AG04449 (cell line): ENCODE measurements at regions not wholly inside any gene's neighbourhood (a gene's known extent, or its start where the extent isn't known, plus 50 kb on each side); places are given as distances from the start of the nearest gene placed in this dataset.
"Not testable (repeated sequence)": the region's sequence is repeated elsewhere in the genome, so short reads cannot be mapped to it uniquely, and the experiment has no call there.

ENCODE experiments used
- CTCF ChIA-PET: fragments of 350-600 bp; formaldehyde crosslinking; extraction: SDS; loops from one replicate; lab custom pipeline; 2021; ENCODE audit warnings: antibody characterized with exemption; lab: Yijun Ruan, JAX
- POLR2A ChIA-PET: fragments of 400-600, 350-600 bp; formaldehyde crosslinking; extraction: SDS; loops from one replicate; lab custom pipeline; 2020; ENCODE audit warnings: antibody characterized with exemption, inconsistent platforms; lab: Yijun Ruan, JAX
- DNase-seq: peaks from one replicate; pipeline ENCODE4 v3.0.0-alpha.2; 2010; ENCODE audit warnings: low read depth, low spot score
- H3K4me3 ChIP-seq: 2 replicates; pipeline ENCODE4 v1.5.1; 2011; ENCODE audit warnings: low read depth, mild to moderate bottlenecking, control low read depth, low read length
- TF ChIP-seq, protein P1 (sequence below): IDR thresholded peaks from one replicate; pipeline ENCODE4 v1.5.1; 2011; ENCODE audit warnings: mild to moderate bottlenecking, moderate library complexity, low read length, control low read depth, inconsistent platforms; ENCODE audit not compliant: insufficient read depth; ENCODE audit errors: missing control alignments

DNA sequence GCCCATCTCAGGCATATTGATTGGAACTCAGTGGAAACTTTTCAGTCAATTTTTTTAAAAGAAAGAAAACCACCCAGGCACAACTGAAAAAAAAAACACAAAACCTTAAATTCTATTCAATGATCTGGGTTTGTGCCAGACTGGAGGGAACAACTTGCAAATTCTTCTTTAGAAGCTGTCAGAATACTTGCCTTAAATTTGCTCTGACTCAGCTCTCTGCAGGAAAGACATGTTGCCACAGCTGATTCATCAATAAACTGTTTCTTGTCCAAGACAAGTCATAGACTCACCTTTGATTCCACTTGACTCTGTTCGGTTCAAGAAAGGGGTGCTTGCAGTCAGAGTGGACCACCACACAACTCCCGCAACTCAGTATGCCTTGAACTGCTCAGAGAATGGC, 117.8 kb upstream of the F13A1 start:
- H3K4me3 ChIP-seq = no peak overlapping the region
- POLR2A ChIA-PET = no interaction called here

DNA sequence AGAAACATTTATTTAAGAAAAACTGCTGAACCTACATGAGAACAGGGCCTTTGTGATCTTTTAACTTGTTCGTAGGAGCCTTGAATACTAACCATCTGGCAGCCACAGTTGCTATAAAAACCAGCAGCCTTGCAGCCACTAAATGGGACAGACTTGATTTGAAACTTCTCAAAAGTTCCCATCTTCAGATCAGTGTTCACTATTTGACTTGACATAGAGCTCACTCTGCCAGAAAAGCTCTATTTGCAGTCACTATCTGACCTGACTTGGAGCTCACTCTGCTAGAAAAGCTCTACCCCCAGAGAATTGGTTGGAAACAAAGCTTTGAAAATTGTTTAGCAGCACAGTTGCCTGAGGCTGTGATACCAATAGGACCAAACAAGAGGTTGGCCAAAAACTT, 119.3 kb upstream of the F13A1 start:
- no peak overlapping the region for H3K4me3 ChIP-seq
- no peak for DNase-seq
- ChIA-PET POLR2A (no interaction called here), CTCF (no interaction called here)
- TF ChIP-seq, protein P1, sequence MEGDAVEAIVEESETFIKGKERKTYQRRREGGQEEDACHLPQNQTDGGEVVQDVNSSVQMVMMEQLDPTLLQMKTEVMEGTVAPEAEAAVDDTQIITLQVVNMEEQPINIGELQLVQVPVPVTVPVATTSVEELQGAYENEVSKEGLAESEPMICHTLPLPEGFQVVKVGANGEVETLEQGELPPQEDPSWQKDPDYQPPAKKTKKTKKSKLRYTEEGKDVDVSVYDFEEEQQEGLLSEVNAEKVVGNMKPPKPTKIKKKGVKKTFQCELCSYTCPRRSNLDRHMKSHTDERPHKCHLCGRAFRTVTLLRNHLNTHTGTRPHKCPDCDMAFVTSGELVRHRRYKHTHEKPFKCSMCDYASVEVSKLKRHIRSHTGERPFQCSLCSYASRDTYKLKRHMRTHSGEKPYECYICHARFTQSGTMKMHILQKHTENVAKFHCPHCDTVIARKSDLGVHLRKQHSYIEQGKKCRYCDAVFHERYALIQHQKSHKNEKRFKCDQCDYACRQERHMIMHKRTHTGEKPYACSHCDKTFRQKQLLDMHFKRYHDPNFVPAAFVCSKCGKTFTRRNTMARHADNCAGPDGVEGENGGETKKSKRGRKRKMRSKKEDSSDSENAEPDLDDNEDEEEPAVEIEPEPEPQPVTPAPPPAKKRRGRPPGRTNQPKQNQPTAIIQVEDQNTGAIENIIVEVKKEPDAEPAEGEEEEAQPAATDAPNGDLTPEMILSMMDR = no peak

More for the DNA sequence above, 117.8 kb upstream of the F13A1 start:
- no peak for DNase-seq
- CTCF ChIA-PET = no interaction called here
- TF ChIP-seq, protein P1 = no peak

DNA sequence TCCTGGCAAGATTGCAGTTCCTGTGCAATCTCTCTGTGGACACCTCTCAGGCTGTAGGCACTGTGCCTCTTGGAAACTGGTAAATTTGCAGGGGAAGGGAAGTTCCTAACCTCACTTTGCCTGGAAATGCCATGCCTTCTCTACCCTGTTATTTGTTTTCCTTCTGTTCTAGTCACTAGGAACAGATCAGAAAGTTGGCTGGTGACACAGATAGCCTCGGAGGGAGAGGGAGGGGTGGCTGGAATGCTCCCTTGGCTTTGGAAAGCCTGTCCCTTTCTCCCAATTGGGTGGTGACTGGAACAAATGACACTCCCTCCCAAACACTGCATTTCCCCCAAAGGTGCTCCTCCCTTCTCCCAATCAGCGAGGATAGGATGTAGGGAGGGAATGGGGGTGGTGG, 131.5 kb upstream of the F13A1 start:
- TF ChIP-seq, protein P1 = no peak
- no peak overlapping the region for H3K4me3 ChIP-seq
- ChIA-PET POLR2A (no interaction called here), CTCF (no interaction called here)
- no peak for DNase-seq

DNA sequence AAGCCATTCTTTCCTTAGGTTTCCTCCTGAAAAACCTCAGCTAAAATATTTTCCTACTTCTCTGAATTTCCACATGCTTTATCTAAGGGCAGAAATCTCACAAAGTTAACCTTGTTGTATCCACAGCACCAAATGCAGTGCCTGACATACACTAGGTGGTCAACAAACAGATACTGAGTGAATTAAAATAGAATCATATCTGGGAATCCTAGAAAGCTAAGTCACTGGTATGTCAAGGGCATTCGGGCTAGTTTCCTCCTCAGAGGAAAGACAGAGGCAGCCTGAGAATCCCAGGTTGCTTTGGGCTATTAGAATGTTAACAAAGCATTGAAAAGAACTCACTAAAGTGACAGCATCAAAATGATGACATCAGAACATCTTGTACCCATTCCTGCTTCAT, 132.7 kb upstream of the F13A1 start:
- H3K4me3 ChIP-seq = no peak overlapping the region
- TF ChIP-seq, protein P1 = no peak
- ChIA-PET CTCF (no interaction called here), POLR2A (no interaction called here)
- no peak for DNase-seq

DNA sequence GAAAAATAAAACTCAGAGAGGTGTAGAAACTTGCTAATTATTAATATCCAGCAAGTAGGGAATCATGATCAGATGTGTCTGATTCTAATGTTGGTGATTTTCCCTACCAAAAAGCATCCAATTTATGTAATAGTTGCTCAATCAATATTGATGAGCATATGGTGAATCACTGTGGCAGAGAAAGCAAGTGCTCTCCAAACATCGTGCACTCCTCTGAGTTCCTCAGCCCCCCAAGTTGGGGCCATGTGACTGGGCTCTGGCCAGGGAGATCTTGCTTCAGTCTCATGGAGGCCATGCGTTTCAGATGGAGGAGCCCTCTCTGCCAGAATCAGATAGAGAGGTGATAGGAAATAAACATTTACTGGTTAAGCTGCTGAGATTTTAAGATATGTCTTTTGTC, 133.2 kb upstream of the LY86 start:
- TF ChIP-seq, protein P1 = no peak
- no peak overlapping the region for H3K4me3 ChIP-seq
- ChIA-PET CTCF (no interaction called here), POLR2A (no interaction called here)
- no peak for DNase-seq

DNA sequence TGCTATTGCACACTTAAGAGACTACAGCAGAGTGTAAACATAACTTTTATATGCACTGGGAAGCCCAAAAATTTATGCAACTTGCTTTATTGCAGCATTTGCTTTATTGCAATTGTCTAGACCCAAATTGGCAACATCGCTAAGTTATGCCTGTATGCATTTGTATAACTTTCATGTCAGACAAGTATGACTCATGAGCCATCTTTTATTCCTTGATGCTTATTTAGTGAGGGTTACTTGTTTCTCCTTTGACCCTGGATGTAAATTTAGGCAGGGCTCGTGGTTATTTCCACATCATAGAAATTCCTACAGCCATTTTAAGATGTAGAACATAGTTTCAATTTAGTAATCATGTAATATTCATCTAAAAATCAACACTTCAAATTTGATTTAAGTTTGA, 130.3 kb upstream of the LY86 start:
- TF ChIP-seq, protein P1 = no peak
- CTCF ChIA-PET = no interaction called here
- POLR2A ChIA-PET = no interaction called here

DNA sequence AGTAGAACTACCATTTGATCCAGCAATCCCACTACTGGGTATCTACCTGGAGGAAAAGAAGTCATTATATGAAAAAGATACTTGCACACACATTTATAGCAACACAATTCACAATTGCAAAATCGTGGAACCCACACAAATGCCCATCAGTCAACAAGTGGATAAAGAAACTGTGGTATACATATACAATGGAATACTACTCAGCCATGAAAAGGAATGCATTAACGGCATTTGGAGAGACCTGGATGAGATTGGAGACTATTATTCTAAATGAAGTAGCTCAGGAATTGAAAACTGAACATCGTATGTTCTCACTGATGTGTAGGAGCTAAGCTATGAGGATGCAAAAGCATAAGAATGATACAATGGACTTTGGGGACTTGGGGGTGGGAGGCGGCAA, 128.6 kb upstream of the LY86 start:
- H3K4me3 ChIP-seq, POLR2A ChIA-PET, DNase-seq, CTCF ChIA-PET: not testable (repeated sequence)

More for the DNA sequence above, 130.3 kb upstream of the LY86 start:
- DNase-seq = no peak
- no peak overlapping the region for H3K4me3 ChIP-seq
